Mesodermal cell (in vitro differentiated cells): ENCODE measurements at regions not wholly inside any gene's neighbourhood (a gene's known extent, or its start where the extent isn't known, plus 50 kb on each side); places are given as distances from the start of the nearest gene placed in this dataset.

Experiments
- H3K27ac ChIP-seq: 2 replicates; pipeline ENCODE4 v1.7.0; 2013; ENCODE audit warnings: mild to moderate bottlenecking, low read depth, low read length, moderate library complexity; ENCODE audit not compliant: severe bottlenecking
- H3K36me3 ChIP-seq: 2 replicates; pipeline ENCODE4 v1.7.1; 2013; ENCODE audit warnings: mild to moderate bottlenecking, low read length, moderate library complexity; ENCODE audit not compliant: control insufficient read depth, insufficient read depth
- H3K4me1 ChIP-seq: one replicate; pipeline ENCODE4 v1.7.1; 2013; ENCODE audit warnings: mild to moderate bottlenecking, low read length; ENCODE audit not compliant: insufficient read depth, control insufficient read depth, poor library complexity, severe bottlenecking
- H3K4me3 ChIP-seq: 2 replicates; pipeline ENCODE4 v1.7.0; 2013; ENCODE audit warnings: low read length, control low read depth, mild to moderate bottlenecking; ENCODE audit not compliant: insufficient read depth, poor library complexity, severe bottlenecking; ENCODE audit errors: extremely low read depth
- H3K9me3 ChIP-seq: 2 replicates; pipeline ENCODE4 v1.7.1; 2013; ENCODE audit warnings: mild to moderate bottlenecking, low read length, moderate library complexity; ENCODE audit not compliant: control insufficient read depth
- WGBS, 2 experiments: methylation state at CpG; one replicate each; pipeline ENCODE4 v1.1.5; 2013; ENCODE audit warnings: missing lambda C conversion rate in 2 of 2; ENCODE audit not compliant: insufficient coverage in 2 of 2; 5-methylcytosine and 5-hydroxymethylcytosine counted together

GRCh38 chr2:6064757-6065156, 372.6 kb downstream of the SOX11 start:
- WGBS, 2 experiments, result 83% methylated on average over 1 of the region's 2 CpGs; no CpG with 5 or more reads in 1 of the 2 experiments
- Histone ChIP-seq H3K4me3 (no peak overlapping the region), H3K9me3 (no peaks in the 10 kb centered on the region)

GRCh38 chr2:6065703-6066102, 373.5 kb downstream of the SOX11 start:
- no peak overlapping the region for H3K4me3 ChIP-seq
- H3K9me3 ChIP-seq, result no peaks in the 10 kb centered on the region
- WGBS, 2 experiments, result 90 to 100% methylated on average over 1 to 2 of the region's 3 CpGs
- H3K4me1 ChIP-seq, result no peaks in the 10 kb centered on the region
- no peaks in the 10 kb centered on the region for H3K36me3 ChIP-seq
- H3K27ac ChIP-seq, result no peak overlapping the region

More at GRCh38 chr2:6064757-6065156, 372.6 kb downstream of the SOX11 start:
- H3K27ac ChIP-seq, result no peak overlapping the region
- H3K36me3 ChIP-seq, result no peaks in the 10 kb centered on the region
- no peaks in the 10 kb centered on the region for H3K4me1 ChIP-seq

GRCh38 chr2:6067089-6067488, 374.9 kb downstream of the SOX11 start:
- WGBS, 2 experiments, result 71 to 73% methylated on average over 4 of the region's 6 CpGs
- Histone ChIP-seq H3K36me3 (no peaks in the 10 kb centered on the region), H3K9me3 (no peaks in the 10 kb centered on the region), H3K4me1 (no peaks in the 10 kb centered on the region), H3K4me3 (no peak overlapping the region), H3K27ac (no peak overlapping the region)

- no peaks in the 10 kb centered on the region for H3K36me3 ChIP-seq
- H3K4me3 ChIP-seq, result no peak overlapping the region
- no peaks in the 10 kb centered on the region for H3K9me3 ChIP-seq
- peaks cover 4% of the 10 kb centered on the region for H3K4me1 ChIP-seq
- no peak overlapping the region for H3K27ac ChIP-seq
Observed at GRCh38 chr2:6067806-6068205, 375.6 kb downstream of the SOX11 start.

GRCh38 chr2:6068429-6068828, 376.2 kb downstream of the SOX11 start:
- H3K27ac ChIP-seq, result no peak overlapping the region
- H3K9me3 ChIP-seq, result no peaks in the 10 kb centered on the region
- no peak overlapping the region for H3K4me3 ChIP-seq
- H3K36me3 ChIP-seq, result no peaks in the 10 kb centered on the region
- 89% methylated on average over 6 of the region's 6 CpGs for WGBS, 2 experiments
- peaks cover 10% of the 10 kb centered on the region for H3K4me1 ChIP-seq

- WGBS, 2 experiments, result 4 to 33% methylated on average over 1 to 2 of the region's 5 CpGs
- no peak overlapping the region for H3K27ac ChIP-seq
- no peak overlapping the region for H3K4me3 ChIP-seq
- peaks cover 18% of the 10 kb centered on the region for H3K4me1 ChIP-seq
- H3K36me3 ChIP-seq, result no peaks in the 10 kb centered on the region
- H3K9me3 ChIP-seq, result no peaks in the 10 kb centered on the region
Observed at GRCh38 chr2:6069381-6069780, 377.2 kb downstream of the SOX11 start.

- WGBS, 2 experiments, result 88% methylated on average over 2 of the region's 4 CpGs; no CpG with 5 or more reads in 1 of the 2 experiments
- H3K27ac ChIP-seq, result no peak overlapping the region
- no peaks in the 10 kb centered on the region for H3K36me3 ChIP-seq
- no peaks in the 10 kb centered on the region for H3K9me3 ChIP-seq
- peaks cover 18% of the 10 kb centered on the region for H3K4me1 ChIP-seq
- no peak overlapping the region for H3K4me3 ChIP-seq
Observed at GRCh38 chr2:6071519-6071918, 379.3 kb downstream of the SOX11 start.

- H3K36me3 ChIP-seq, result no peaks in the 10 kb centered on the region
- no peak overlapping the region for H3K27ac ChIP-seq
- WGBS, 2 experiments, result 60% methylated on average over 1 of the region's 5 CpGs; no CpG with 5 or more reads in 1 of the 2 experiments
- no peaks in the 10 kb centered on the region for H3K9me3 ChIP-seq
- H3K4me3 ChIP-seq, result no peak overlapping the region
- peaks cover 18% of the 10 kb centered on the region for H3K4me1 ChIP-seq
Observed at GRCh38 chr2:6072276-6072675, 380.1 kb downstream of the SOX11 start.

- H3K4me3 ChIP-seq, result no peak overlapping the region
- H3K4me1 ChIP-seq, result peaks cover 18% of the 10 kb centered on the region
- WGBS, 2 experiments, result 8 to 33% methylated on average over 1 to 2 of the region's 3 CpGs
- peak overlapping the region; percentile 62 for H3K27ac ChIP-seq
- no peaks in the 10 kb centered on the region for H3K9me3 ChIP-seq
- H3K36me3 ChIP-seq, result no peaks in the 10 kb centered on the region
Observed at GRCh38 chr2:6072768-6073167, 380.6 kb downstream of the SOX11 start.

- peaks cover 18% of the 10 kb centered on the region for H3K4me1 ChIP-seq
- WGBS, 2 experiments, result 0 to 16% methylated on average over 2 to 6 of the region's 11 CpGs
- H3K4me3 ChIP-seq, result no peak overlapping the region
Observed at GRCh38 chr2:6073191-6074088, 381.3 kb downstream of the SOX11 start.

GRCh38 chr2:6074089-6074643, 382.0 kb downstream of the SOX11 start:
- Histone ChIP-seq H3K27ac (peak overlapping the region; percentile 62), H3K36me3 (no peaks in the 10 kb centered on the region), H3K9me3 (no peaks in the 10 kb centered on the region), H3K4me1 (peaks cover 18% of the 10 kb centered on the region), H3K4me3 (no peak overlapping the region)
- WGBS, 2 experiments, result 52 to 63% methylated on average over 5 of the region's 9 CpGs

More at GRCh38 chr2:6073191-6074088, 381.3 kb downstream of the SOX11 start:
- no peaks in the 10 kb centered on the region for H3K36me3 ChIP-seq
- H3K27ac ChIP-seq, result peak overlapping the region; percentile 62
- no peaks in the 10 kb centered on the region for H3K9me3 ChIP-seq
